OCI-LY3 (cell line): ENCODE measurements at regions not wholly inside any gene's neighbourhood (a gene's known extent, or its start where the extent isn't known, plus 50 kb on each side); places are given as distances from the start of the nearest gene placed in this dataset.

Experiments used
- H2AFZ ChIP-seq: fragments of 200-600, 300-600 bp; shearing (Covaris generic); 2 replicates; pipeline ENCODE4 v1.6.0; 2014; ENCODE audit warnings: antibody characterized with exemption, low read depth, low read length
- H3K27ac ChIP-seq: fragments of 200-600, 300-600 bp; sonication (generic); 2 replicates; pipeline ENCODE4 v1.5.1; 2014; ENCODE audit warnings: mild to moderate bottlenecking, low read length, moderate library complexity, mixed read lengths
- H3K27me3 ChIP-seq: fragments of 200-600, 300-600 bp; sonication (generic); 2 replicates; pipeline ENCODE4 v1.6.1; 2014; ENCODE audit warnings: low read depth, low read length, mixed read lengths
- H3K36me3 ChIP-seq: fragments of 200-600, 300-600 bp; sonication (generic); replicated peaks from 2 replicates; pipeline ENCODE3; 2014; ENCODE audit warnings: low read depth, low read length, mixed read lengths
- H3K4me1 ChIP-seq: fragments of 300-600, 200-600 bp; sonication (generic); 2 replicates; pipeline ENCODE4 v1.6.1; 2014; ENCODE audit warnings: low read length, mixed read lengths
- H3K4me2 ChIP-seq: fragments of 200-600, 300-600 bp; sonication (generic); 2 replicates; pipeline ENCODE4 v1.6.1; 2014; ENCODE audit warnings: low read length, mixed read lengths
- H3K4me3 ChIP-seq: fragments of 300-600, 200-600 bp; sonication (generic); 2 replicates; pipeline ENCODE4 v1.5.1; 2014; ENCODE audit warnings: antibody characterized with exemption, mild to moderate bottlenecking, low read length, moderate library complexity
- H3K79me2 ChIP-seq: fragments of 300-600, 200-600 bp; shearing (Covaris generic); 2 replicates; pipeline ENCODE4 v1.6.1; 2014; ENCODE audit warnings: mild to moderate bottlenecking, low read length, mixed read lengths
- H3K9ac ChIP-seq: fragments of 300-600, 200-600 bp; shearing (Covaris generic); 2 replicates; pipeline ENCODE4 v1.6.0; 2014; ENCODE audit warnings: mild to moderate bottlenecking, low read length, moderate library complexity
- H3K9me3 ChIP-seq: fragments of 200-600, 300-600 bp; shearing (Covaris generic); 2 replicates; pipeline ENCODE4 v1.6.1; 2014; ENCODE audit warnings: low read length, mixed read lengths; ENCODE audit not compliant: insufficient read depth
- H4K20me1 ChIP-seq: fragments of 200-600, 300-600 bp; sonication (generic); 2 replicates; pipeline ENCODE4 v1.6.1; 2016; ENCODE audit warnings: low read length, mixed read lengths; ENCODE audit not compliant: insufficient read depth
- CTCF ChIP-seq: fragments of 200-600, 300-600 bp; sonication (generic); IDR thresholded peaks from 2 replicates; pipeline ENCODE4 v1.5.1; 2014; ENCODE audit warnings: antibody characterized with exemption, low read length, low read depth
- EZH2phosphoT487 ChIP-seq: fragments of 200-600 bp; shearing (Covaris generic); IDR thresholded peaks from 2 replicates; pipeline ENCODE4 v1.6.1; 2018; ENCODE audit warnings: antibody characterized with exemption, mixed run types, low read depth

- no peaks in the 10 kb centered on the region for H3K9me3 ChIP-seq
- H3K27ac ChIP-seq = no peak overlapping the region
- H3K4me1 ChIP-seq = peaks cover 9% of the 10 kb centered on the region
- H3K36me3 ChIP-seq = no peaks in the 10 kb centered on the region
- no peak overlapping the region for H3K4me2 ChIP-seq
- H3K27me3 ChIP-seq = no peaks in the 10 kb centered on the region
- no peaks in the 10 kb centered on the region for H4K20me1 ChIP-seq
- no peak for TF ChIP-seq CTCF
- TF ChIP-seq EZH2phosphoT487 = no peak
- H3K4me3 ChIP-seq = no peak overlapping the region
- H3K9ac ChIP-seq = no peak overlapping the region
- no peak overlapping the region for H2AFZ ChIP-seq
- H3K79me2 ChIP-seq = no peaks in the 10 kb centered on the region
Measured at GRCh38 chr3:171974986-171975837, 64.2 kb upstream of the FNDC3B start.

- H2AFZ ChIP-seq = no peak overlapping the region
- H3K9me3 ChIP-seq = no peaks in the 10 kb centered on the region
- TF ChIP-seq CTCF = no peak
- TF ChIP-seq EZH2phosphoT487 = no peak
- H4K20me1 ChIP-seq = no peaks in the 10 kb centered on the region
- H3K9ac ChIP-seq = no peak overlapping the region
- H3K36me3 ChIP-seq = no peaks in the 10 kb centered on the region
- no peaks in the 10 kb centered on the region for H3K79me2 ChIP-seq
- H3K4me1 ChIP-seq = peaks cover 9% of the 10 kb centered on the region
- H3K27ac ChIP-seq = no peak overlapping the region
- no peak overlapping the region for H3K4me2 ChIP-seq
- H3K4me3 ChIP-seq = no peak overlapping the region
- no peaks in the 10 kb centered on the region for H3K27me3 ChIP-seq
Measured at GRCh38 chr3:171976526-171976925, 62.9 kb upstream of the FNDC3B start.

GRCh38 chr3:171977441-171977840 is 61.9 kb upstream of the FNDC3B start:
- H3K4me2 ChIP-seq = no peak overlapping the region
- no peaks in the 10 kb centered on the region for H3K36me3 ChIP-seq
- H3K9me3 ChIP-seq = no peaks in the 10 kb centered on the region
- TF ChIP-seq CTCF (no peak), EZH2phosphoT487 (no peak)
- H2AFZ ChIP-seq = no peak overlapping the region
- no peak overlapping the region for H3K9ac ChIP-seq
- H3K27me3 ChIP-seq = no peaks in the 10 kb centered on the region
- H3K4me1 ChIP-seq = peaks cover 9% of the 10 kb centered on the region
- no peaks in the 10 kb centered on the region for H3K79me2 ChIP-seq
- no peaks in the 10 kb centered on the region for H4K20me1 ChIP-seq
- no peak overlapping the region for H3K27ac ChIP-seq
- no peak overlapping the region for H3K4me3 ChIP-seq

- Histone ChIP-seq H3K4me2 (no peak overlapping the region), H3K27me3 (no peaks in the 10 kb centered on the region), H3K4me1 (peaks cover 9% of the 10 kb centered on the region), H4K20me1 (no peaks in the 10 kb centered on the region), H3K9ac (no peak overlapping the region), H3K36me3 (no peaks in the 10 kb centered on the region), H3K9me3 (no peaks in the 10 kb centered on the region), H3K27ac (no peak overlapping the region), H3K79me2 (no peaks in the 10 kb centered on the region), H2AFZ (peak overlapping the region; percentile 67; the same call in 1 of the 2 replicates), H3K4me3 (no peak overlapping the region)
- no peak for TF ChIP-seq CTCF
- no peak for TF ChIP-seq EZH2phosphoT487
Measured at GRCh38 chr3:171977860-171978259, 61.5 kb upstream of the FNDC3B start.
